HUES6 (cell line): ENCODE measurements at regions not wholly inside any gene's neighbourhood (a gene's known extent, or its start where the extent isn't known, plus 50 kb on each side); places are given as distances from the start of the nearest gene placed in this dataset.
"Not testable (repeated sequence)": the region's sequence is repeated elsewhere in the genome, so short reads cannot be mapped to it uniquely, and the experiment has no call there.

Experiments
- H3K27ac ChIP-seq: 2 replicates; pipeline ENCODE4 v1.7.0; 2013; ENCODE audit warnings: low read depth, mild to moderate bottlenecking, low read length, inconsistent platforms
- H3K27me3 ChIP-seq: 2 replicates; pipeline ENCODE4 v1.6.1; 2013; ENCODE audit warnings: low read length; ENCODE audit not compliant: control insufficient read depth, insufficient read depth
- H3K36me3 ChIP-seq: 2 replicates; pipeline ENCODE4 v1.6.1; 2013; ENCODE audit warnings: low read length; ENCODE audit not compliant: control insufficient read depth, insufficient read depth
- H3K4me1 ChIP-seq: 2 replicates; pipeline ENCODE4 v1.6.1; 2013; ENCODE audit warnings: low read length; ENCODE audit not compliant: control insufficient read depth, insufficient read depth
- H3K4me3 ChIP-seq: 2 replicates; pipeline ENCODE4 v1.5.1; 2013; ENCODE audit warnings: low read depth, low read length
- H3K9ac ChIP-seq: one replicate; pipeline ENCODE4 v1.6.1; 2013; ENCODE audit warnings: mild to moderate bottlenecking, low read length
- H3K9me3 ChIP-seq: 2 replicates; pipeline ENCODE4 v1.6.1; 2013; ENCODE audit warnings: low read depth, low read length; ENCODE audit not compliant: control insufficient read depth, insufficient read depth

GRCh38 chr2:191499050-191499449 is 178.9 kb upstream of the NABP1 start:
- H3K36me3 ChIP-seq = no peaks in the 10 kb centered on the region
- H3K27ac ChIP-seq = no peak overlapping the region
- no peaks in the 10 kb centered on the region; the same call in 1 of the 2 replicates for H3K9me3 ChIP-seq
- H3K4me1 ChIP-seq = no peaks in the 10 kb centered on the region; the same call in 1 of the 2 replicates
- no peak overlapping the region for H3K4me3 ChIP-seq
- no peaks in the 10 kb centered on the region for H3K27me3 ChIP-seq
- no peak overlapping the region for H3K9ac ChIP-seq

DNA sequence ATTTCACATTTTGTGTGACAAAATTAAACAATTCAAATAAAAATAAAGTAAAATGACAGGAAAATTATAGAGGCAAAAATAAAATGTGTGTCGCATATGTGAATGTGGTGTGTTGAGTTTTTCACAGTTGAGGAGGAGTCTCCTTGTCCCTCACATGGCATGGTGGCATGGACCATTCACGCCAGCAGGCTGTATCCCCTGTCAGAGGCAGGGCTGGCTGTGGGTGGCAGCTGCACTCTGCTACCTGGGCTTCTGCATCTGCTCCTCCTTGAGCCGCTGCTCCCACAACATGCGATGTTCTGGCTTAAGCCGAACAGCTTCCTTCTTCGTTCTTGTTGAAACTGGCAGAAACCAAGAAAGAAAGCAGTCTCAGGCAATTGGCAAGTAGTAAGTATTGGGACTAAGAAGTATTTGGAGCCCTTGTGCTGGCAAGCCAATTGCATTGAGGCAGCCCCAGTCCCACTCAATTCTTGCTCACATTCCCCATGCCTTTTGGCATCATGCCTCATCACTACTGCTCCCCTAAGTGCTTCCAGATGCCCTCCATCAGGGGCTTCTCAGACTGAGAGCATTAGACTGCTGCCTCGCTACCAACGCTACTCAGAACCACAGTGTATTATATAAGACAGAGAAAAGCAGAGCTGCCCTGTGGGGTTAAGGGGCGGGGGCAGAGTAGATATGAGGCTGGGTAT is 177.9 kb upstream of the NABP1 start:
- no peak overlapping the region for H3K27ac ChIP-seq
- H3K36me3 ChIP-seq = no peaks in the 10 kb centered on the region
- no peak overlapping the region for H3K4me3 ChIP-seq
- no peaks in the 10 kb centered on the region; the same call in 1 of the 2 replicates for H3K4me1 ChIP-seq
- H3K9ac ChIP-seq = no peak overlapping the region
- H3K9me3 ChIP-seq = no peaks in the 10 kb centered on the region; the same call in 1 of the 2 replicates
- no peaks in the 10 kb centered on the region for H3K27me3 ChIP-seq

- Histone ChIP-seq H3K9me3 (no peaks in the 10 kb centered on the region; the same call in 1 of the 2 replicates), H3K4me3 (no peak overlapping the region), H3K4me1 (no peaks in the 10 kb centered on the region; the same call in 1 of the 2 replicates), H3K27me3 (no peaks in the 10 kb centered on the region), H3K36me3 (no peaks in the 10 kb centered on the region), H3K27ac (no peak overlapping the region), H3K9ac (no peak overlapping the region)
Measured at GRCh38 chr2:191500566-191500883, 177.4 kb upstream of the NABP1 start.

GRCh38 chr2:191500884-191501560 is 176.9 kb upstream of the NABP1 start:
- Histone ChIP-seq H3K27me3 (no peaks in the 10 kb centered on the region), H3K9me3 (peaks cover under 1% of the 10 kb centered on the region; the same call in 1 of the 2 replicates), H3K9ac (no peak overlapping the region), H3K4me1 (no peaks in the 10 kb centered on the region; the same call in 1 of the 2 replicates), H3K27ac (no peak overlapping the region), H3K4me3 (no peak overlapping the region), H3K36me3 (no peaks in the 10 kb centered on the region)

DNA sequence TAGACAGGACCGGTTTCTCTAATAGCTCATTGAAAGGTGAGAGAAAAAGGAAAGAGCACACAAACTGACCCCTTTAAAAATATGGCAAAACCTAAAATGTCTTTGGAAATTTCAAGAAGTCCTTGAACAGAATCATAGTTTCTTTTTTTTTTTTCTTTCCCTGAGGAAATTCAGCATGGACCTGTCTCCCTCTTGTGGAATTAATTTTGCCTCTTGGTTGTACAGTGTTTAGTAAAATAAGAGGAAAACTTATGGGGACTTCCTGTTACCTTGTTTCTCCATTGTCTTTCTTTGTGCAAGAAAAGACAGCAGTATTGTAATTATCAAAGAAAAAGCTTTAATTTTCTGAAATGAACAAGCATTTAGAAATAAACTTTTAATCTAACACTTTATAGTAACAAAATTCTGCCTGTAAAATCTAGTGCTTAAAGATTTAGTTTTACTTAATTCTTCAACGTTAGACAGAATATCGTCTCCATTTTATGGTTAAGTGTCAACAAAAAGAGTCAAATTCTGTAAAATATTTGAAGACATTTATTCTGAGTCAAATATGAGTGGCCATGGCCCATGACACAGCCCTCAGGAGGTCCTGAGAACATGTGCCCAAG is 176.3 kb upstream of the NABP1 start:
- H3K4me3 ChIP-seq = no peak overlapping the region
- no peaks in the 10 kb centered on the region for H3K27me3 ChIP-seq
- peaks cover 7% of the 10 kb centered on the region for H3K9me3 ChIP-seq
- H3K9ac ChIP-seq = no peak overlapping the region
- H3K27ac ChIP-seq = no peak overlapping the region
- no peaks in the 10 kb centered on the region; the same call in 1 of the 2 replicates for H3K4me1 ChIP-seq
- no peaks in the 10 kb centered on the region for H3K36me3 ChIP-seq

GRCh38 chr2:191506515-191506914 is 171.4 kb upstream of the NABP1 start:
- Histone ChIP-seq H3K4me1 (no peaks in the 10 kb centered on the region), H3K9me3 (peaks cover 20% of the 10 kb centered on the region), H3K9ac (no peak overlapping the region), H3K4me3 (no peak overlapping the region), H3K27me3 (no peaks in the 10 kb centered on the region), H3K27ac (no peak overlapping the region), H3K36me3 (no peaks in the 10 kb centered on the region)

GRCh38 chr2:191507252-191507853 is 170.6 kb upstream of the NABP1 start:
- not testable (repeated sequence) for H3K27me3 ChIP-seq, H3K27ac ChIP-seq, H3K9ac ChIP-seq, H3K4me3 ChIP-seq, H3K36me3 ChIP-seq, H3K4me1 ChIP-seq
- H3K9me3 ChIP-seq = peaks cover 20% of the 10 kb centered on the region

- Histone ChIP-seq H3K27me3 (no peaks in the 10 kb centered on the region), H3K36me3 (no peaks in the 10 kb centered on the region), H3K9ac (no peak overlapping the region), H3K4me3 (no peak overlapping the region), H3K27ac (no peak overlapping the region), H3K9me3 (peaks cover 20% of the 10 kb centered on the region), H3K4me1 (no peaks in the 10 kb centered on the region)
Measured at GRCh38 chr2:191508738-191509137, 169.2 kb upstream of the NABP1 start.

- Histone ChIP-seq H3K9me3 (peaks cover 12% of the 10 kb centered on the region), H3K9ac (no peak overlapping the region), H3K27me3 (no peaks in the 10 kb centered on the region), H3K36me3 (no peaks in the 10 kb centered on the region), H3K4me3 (no peak overlapping the region), H3K27ac (no peak overlapping the region), H3K4me1 (no peaks in the 10 kb centered on the region)
Measured at GRCh38 chr2:191512216-191512835, 165.6 kb upstream of the NABP1 start.

- Histone ChIP-seq H3K9ac (no peak overlapping the region), H3K36me3 (no peaks in the 10 kb centered on the region), H3K27ac (no peak overlapping the region), H3K4me1 (no peaks in the 10 kb centered on the region), H3K27me3 (no peaks in the 10 kb centered on the region), H3K9me3 (peaks cover 12% of the 10 kb centered on the region), H3K4me3 (no peak overlapping the region)
Measured at GRCh38 chr2:191512874-191513273, 165.1 kb upstream of the NABP1 start.
